IPS-15b (cell line): ENCODE measurements at regions not wholly inside any gene's neighbourhood (a gene's known extent, or its start where the extent isn't known, plus 50 kb on each side); places are given as distances from the start of the nearest gene placed in this dataset.

Source experiments
- H3K27me3 ChIP-seq: one replicate; pipeline ENCODE4 v1.6.1; 2013; ENCODE audit warnings: low read length; ENCODE audit not compliant: control insufficient read depth, insufficient read depth
- H3K36me3 ChIP-seq: one replicate; pipeline ENCODE4 v1.6.1; 2013; ENCODE audit warnings: low read length; ENCODE audit not compliant: control insufficient read depth, insufficient read depth
- H3K4me1 ChIP-seq: one replicate; pipeline ENCODE4 v1.6.1; 2013; ENCODE audit warnings: mild to moderate bottlenecking, low read length; ENCODE audit not compliant: control insufficient read depth, insufficient read depth
- H3K4me3 ChIP-seq: one replicate; pipeline ENCODE4 v1.5.1; 2013; ENCODE audit warnings: low read depth, low read length
- H3K9ac ChIP-seq: one replicate; pipeline ENCODE4 v1.6.1; 2013; ENCODE audit warnings: low read depth, mild to moderate bottlenecking, low read length
- H3K9me3 ChIP-seq: one replicate; pipeline ENCODE4 v1.6.1; 2013; ENCODE audit warnings: mild to moderate bottlenecking, low read length; ENCODE audit not compliant: control insufficient read depth, insufficient read depth

DNA sequence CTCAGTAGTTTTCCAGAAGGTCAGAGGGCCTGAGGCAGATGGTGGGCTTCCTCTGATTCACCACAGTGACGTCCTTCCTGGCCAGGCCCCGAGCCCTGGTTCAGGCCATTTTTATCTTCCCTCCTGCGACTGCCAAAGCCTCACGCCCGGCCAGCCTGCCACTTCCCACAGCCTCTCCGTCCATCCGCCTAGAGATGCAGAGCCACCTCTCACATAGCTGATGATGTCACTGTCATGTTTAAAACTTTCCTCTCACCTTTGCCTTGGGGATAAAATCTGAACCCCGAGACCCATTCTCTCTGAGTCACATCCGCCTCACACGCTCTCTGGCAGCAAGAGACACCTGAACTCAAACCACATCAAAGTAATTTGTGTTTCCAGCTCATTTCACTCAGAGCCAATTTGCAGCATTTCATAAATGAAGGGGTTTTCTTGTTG, 175.3 kb downstream of the QDPR start:
- no peak overlapping the region for H3K9ac ChIP-seq
- no peaks in the 10 kb centered on the region for H3K9me3 ChIP-seq
- H3K4me3 ChIP-seq, result no peak overlapping the region
- H3K36me3 ChIP-seq, result no peaks in the 10 kb centered on the region
- no peaks in the 10 kb centered on the region for H3K4me1 ChIP-seq
- H3K27me3 ChIP-seq, result no peaks in the 10 kb centered on the region

DNA sequence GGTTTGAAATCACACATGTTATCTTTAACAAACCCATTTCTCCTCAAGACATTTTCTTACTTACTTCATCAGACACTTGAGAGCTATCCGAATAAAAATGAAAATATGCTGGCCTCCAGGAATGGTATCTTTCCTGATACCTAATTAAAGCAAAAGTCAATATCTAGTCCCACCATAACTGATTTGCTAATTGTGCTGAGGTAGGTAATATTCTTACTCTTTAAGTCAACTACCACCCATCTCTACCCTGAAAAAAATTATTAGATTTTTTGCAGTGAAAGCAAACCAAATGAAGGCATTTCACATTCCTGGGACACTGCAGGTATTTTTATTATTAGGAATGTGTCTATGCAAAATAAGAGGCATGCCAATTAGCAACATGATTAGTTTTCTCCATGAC, 175.8 kb downstream of the QDPR start:
- Histone ChIP-seq H3K4me3 (no peak overlapping the region), H3K27me3 (no peaks in the 10 kb centered on the region), H3K9me3 (no peaks in the 10 kb centered on the region), H3K4me1 (no peaks in the 10 kb centered on the region), H3K36me3 (no peaks in the 10 kb centered on the region), H3K9ac (no peak overlapping the region)

DNA sequence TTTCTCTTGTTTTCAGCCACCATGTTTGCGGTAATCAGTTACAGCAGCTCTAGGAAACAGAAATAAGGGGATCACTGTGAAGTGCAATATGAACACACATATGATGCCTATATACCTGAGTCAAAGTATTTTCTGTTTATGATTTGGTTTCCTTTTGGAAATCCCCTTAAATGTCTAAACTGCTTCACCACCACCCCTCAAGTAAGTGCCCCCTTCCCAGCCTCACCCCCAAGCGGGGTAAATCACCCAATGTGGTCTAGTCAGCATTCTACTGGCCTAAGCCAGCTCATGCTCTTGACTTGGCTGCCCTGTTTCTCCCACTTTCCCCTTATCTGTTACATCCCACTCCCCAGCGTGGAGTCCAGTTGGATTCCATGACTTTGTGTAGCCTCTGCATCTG, 176.5 kb downstream of the QDPR start:
- no peak overlapping the region for H3K9ac ChIP-seq
- no peaks in the 10 kb centered on the region for H3K4me1 ChIP-seq
- no peaks in the 10 kb centered on the region for H3K36me3 ChIP-seq
- H3K27me3 ChIP-seq, result no peaks in the 10 kb centered on the region
- no peak overlapping the region for H3K4me3 ChIP-seq
- no peaks in the 10 kb centered on the region for H3K9me3 ChIP-seq

DNA sequence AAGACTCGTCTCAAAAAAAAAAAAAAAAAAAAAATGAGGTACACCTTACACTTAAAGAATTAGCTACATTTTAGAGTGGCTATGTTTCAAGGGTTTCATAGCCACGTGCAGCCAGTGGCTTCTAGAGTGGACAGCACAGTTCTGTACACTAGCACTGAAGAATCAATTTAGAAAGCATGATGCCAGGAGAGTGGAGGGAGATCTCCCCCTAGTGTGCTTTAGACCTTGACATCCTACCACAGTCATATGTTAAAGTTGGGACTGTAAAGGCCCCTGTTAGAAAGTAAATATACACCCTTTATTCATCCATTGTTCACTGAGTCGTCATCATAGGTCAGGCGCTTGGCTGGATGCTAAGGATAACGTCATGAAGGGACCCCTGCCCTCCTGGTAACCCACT, 179.4 kb downstream of the QDPR start:
- H3K4me1 ChIP-seq, result no peaks in the 10 kb centered on the region
- no peak overlapping the region for H3K9ac ChIP-seq
- H3K27me3 ChIP-seq, result no peaks in the 10 kb centered on the region
- no peak overlapping the region for H3K4me3 ChIP-seq
- no peaks in the 10 kb centered on the region for H3K9me3 ChIP-seq
- H3K36me3 ChIP-seq, result no peaks in the 10 kb centered on the region

DNA sequence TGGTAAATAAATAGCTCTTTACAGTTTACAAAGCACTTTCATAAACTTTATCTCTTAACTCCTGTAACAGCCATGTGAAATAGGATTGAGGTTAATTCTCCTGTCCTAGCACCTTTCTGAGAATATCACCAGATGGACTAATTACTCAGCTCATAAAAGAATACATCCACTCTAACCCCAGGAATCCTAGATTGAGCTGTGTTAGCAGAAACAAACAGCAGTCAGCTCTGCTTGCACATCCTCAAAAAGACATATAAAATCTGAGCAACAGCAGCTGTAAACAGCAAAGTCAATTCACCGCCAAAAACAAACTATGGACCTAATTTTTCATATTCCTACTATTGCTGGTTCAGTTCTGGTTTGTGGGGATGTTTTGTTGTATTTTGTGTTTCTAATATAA, 182.8 kb downstream of the QDPR start:
- H3K36me3 ChIP-seq, result no peaks in the 10 kb centered on the region
- no peaks in the 10 kb centered on the region for H3K9me3 ChIP-seq
- H3K4me1 ChIP-seq, result no peaks in the 10 kb centered on the region
- H3K27me3 ChIP-seq, result no peaks in the 10 kb centered on the region
- no peak overlapping the region for H3K9ac ChIP-seq
- no peak overlapping the region for H3K4me3 ChIP-seq

DNA sequence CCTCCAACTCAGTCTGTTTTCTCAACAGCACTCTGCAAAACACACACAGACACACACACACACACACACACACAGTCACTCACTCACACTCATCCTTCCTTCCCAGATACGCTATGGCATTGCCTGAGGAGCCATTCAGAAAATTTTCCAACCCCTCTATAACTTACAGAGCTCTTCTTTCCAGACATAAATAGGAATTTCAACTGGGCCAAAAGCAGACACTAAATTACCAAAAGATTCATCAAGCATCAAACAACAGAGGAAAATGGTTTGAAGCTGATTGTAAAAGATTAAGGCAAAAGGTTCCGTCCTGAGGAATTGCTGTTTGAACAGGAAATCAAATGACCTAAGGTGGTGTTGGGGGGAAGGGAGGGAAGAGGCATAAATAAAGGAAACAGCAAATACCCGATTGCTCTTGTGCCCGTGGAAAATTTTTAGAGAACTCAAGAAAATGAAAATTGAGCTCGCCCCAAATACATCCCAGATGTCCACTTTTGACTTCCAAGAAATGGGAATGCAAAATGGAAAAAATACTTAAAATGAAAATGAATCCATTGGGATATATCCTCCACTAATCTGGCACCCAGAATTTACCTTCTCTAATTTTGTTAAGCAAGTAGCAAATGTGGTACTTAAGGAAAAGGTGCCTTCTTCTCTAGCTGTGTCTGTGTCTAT, 183.6 kb downstream of the QDPR start:
- H3K4me3 ChIP-seq, result no peak overlapping the region
- H3K27me3 ChIP-seq, result no peaks in the 10 kb centered on the region

DNA sequence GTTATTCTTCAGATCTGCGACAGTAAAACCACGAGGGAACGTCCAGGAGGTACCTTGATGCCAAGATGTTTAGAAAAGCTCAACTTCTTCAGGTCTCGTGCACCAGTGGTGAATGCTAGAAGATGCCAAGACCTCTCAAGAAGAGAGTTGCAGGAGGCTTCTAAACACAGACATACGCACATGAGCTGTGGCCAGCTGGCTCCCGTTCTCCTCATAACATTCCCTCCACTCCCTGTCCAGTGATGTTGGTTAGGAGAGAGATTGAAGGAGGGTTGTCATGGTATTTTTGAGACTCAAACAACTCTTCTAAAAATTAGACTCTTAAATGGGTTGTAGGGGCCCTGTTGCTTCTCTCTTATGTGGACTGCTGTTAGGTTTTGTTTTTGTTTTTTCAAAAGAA, 184.3 kb downstream of the QDPR start:
- Histone ChIP-seq H3K9me3 (no peaks in the 10 kb centered on the region), H3K4me1 (no peaks in the 10 kb centered on the region), H3K4me3 (no peak overlapping the region), H3K36me3 (no peaks in the 10 kb centered on the region), H3K27me3 (no peaks in the 10 kb centered on the region), H3K9ac (no peak overlapping the region)

More for the DNA sequence above, 183.6 kb downstream of the QDPR start:
- no peaks in the 10 kb centered on the region for H3K36me3 ChIP-seq
- no peaks in the 10 kb centered on the region for H3K4me1 ChIP-seq
- no peaks in the 10 kb centered on the region for H3K9me3 ChIP-seq
- H3K9ac ChIP-seq, result no peak overlapping the region

DNA sequence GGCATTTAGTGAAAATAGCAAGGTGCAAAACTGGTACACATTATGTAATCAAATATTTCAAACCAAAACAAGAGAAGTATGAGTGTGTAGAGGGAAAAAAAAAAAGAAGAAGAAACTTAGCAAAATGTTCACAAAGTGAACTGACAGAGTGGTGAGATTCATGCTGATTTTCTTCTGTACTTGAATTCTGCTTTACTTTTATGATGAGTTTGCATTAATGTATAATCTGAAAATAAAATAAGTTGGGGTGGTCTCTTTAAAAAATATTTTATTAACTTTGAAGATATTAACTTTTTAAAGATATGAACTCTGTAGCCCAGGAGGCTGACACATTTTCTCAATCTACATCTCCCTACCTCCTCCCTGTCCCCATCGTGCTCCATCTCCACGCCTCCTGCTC, 185.1 kb downstream of the QDPR start:
- H3K27me3 ChIP-seq, result no peaks in the 10 kb centered on the region
- no peak overlapping the region for H3K4me3 ChIP-seq
- no peaks in the 10 kb centered on the region for H3K4me1 ChIP-seq
- H3K36me3 ChIP-seq, result no peaks in the 10 kb centered on the region
- no peaks in the 10 kb centered on the region for H3K9me3 ChIP-seq
- H3K9ac ChIP-seq, result no peak overlapping the region

DNA sequence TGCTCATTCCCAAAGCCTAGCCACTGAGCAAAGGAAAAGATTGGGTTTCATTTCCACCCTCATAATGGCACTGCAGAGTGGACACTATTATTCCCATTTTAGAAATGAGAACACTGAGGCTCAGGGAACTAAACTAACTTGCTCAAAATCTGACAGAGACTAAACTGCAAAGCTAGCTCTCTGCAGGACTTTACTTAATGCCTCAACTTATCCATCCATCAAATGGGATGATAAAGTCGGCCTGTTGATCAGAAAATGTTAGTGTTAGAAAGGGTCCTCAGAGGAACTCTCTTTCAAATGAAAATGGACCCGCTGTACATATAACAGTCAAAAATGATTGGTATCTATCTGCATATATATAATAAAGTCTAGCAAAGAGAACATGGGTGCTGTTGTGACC, 186.8 kb downstream of the QDPR start:
- H3K36me3 ChIP-seq, result no peaks in the 10 kb centered on the region
- H3K4me1 ChIP-seq, result no peaks in the 10 kb centered on the region
- no peaks in the 10 kb centered on the region for H3K27me3 ChIP-seq
- H3K9ac ChIP-seq, result no peak overlapping the region
- no peaks in the 10 kb centered on the region for H3K9me3 ChIP-seq
- no peak overlapping the region for H3K4me3 ChIP-seq

DNA sequence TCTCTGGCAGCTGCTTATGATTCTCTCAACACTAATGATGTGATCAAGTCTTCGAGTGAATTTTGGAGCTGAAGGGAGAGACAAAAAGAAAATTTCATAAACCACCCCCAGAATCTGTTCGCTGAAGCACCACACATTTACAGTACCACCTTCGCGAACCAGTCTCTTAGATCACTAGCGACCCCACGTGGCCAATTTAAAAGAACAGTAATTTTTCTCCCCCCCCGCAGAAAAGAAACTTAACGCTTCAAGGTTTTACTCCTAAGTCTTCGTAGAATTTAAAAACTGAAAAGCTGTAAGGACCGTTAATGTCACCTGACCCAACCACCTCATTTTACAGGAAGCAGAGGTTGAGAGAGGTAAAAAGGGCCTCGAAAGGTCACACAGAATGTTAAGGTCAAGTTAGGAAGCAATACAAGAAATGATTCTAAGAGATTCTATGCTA, 187.5 kb downstream of the QDPR start:
- Histone ChIP-seq H3K9me3 (no peaks in the 10 kb centered on the region), H3K36me3 (no peaks in the 10 kb centered on the region), H3K4me3 (no peak overlapping the region), H3K4me1 (no peaks in the 10 kb centered on the region), H3K9ac (no peak overlapping the region), H3K27me3 (no peaks in the 10 kb centered on the region)

DNA sequence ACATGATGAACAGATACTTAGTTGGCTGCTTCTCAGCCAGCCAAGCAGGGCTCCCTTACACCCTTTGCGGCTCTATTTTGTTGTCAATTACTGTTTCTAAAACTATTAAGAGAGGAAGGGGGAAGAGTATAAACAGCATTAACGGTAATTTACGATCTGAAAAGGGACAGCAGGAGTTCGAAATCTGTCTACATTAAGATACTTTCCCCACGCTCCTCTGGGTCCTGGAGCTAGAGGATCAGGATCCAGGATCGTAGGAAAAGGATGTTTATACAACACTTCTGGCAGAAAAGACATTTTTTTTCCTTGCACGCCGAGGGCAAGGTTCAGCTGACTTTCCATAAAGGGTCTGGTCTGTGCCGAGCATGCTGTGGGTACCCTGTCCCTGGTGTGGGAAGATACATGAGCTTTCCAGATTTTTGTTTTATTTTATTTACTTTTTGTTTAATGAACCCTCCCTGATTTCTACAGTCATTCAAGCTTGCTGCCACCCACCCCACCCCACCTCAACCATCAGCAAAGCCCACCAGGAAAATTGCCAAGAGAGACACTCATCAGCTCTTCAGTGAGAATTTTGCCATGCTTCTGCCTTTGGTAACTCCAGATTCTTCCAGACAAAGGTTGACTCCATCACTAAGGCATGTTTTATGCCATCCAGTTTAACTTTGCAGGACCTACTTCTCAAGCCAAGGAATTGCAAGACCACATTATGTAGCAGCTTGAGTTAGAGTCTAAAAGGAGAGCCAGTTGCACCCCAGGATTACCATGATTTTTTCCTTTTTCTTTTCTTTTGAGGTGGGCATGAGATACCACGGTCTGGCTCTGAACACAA, 188.1 kb downstream of the QDPR start:
- no peaks in the 10 kb centered on the region for H3K36me3 ChIP-seq
- H3K4me1 ChIP-seq, result no peaks in the 10 kb centered on the region
- no peaks in the 10 kb centered on the region for H3K9me3 ChIP-seq
- H3K4me3 ChIP-seq, result no peak overlapping the region
- no peaks in the 10 kb centered on the region for H3K27me3 ChIP-seq
- no peak overlapping the region for H3K9ac ChIP-seq

DNA sequence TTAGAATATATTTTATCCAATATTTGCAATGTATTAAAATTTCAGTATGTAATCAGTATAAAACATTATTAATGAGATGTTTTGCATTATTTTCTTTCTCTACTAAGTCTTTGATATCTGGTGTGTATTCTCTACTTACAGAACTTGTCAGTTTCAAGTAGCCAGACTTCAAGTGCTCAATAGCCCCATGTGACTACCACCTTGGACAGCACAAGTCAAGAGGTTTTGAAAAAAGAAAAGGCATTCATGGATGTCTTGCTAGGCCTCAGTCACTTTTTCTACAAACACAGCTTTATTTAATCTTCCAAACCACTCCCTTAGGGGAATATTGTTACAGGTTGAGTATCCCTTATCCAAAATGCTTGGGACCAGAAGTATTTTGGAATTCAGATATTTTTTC, 189.4 kb downstream of the QDPR start:
- no peaks in the 10 kb centered on the region for H3K27me3 ChIP-seq
- no peaks in the 10 kb centered on the region for H3K36me3 ChIP-seq
- H3K4me3 ChIP-seq, result no peak overlapping the region
- no peaks in the 10 kb centered on the region for H3K9me3 ChIP-seq
- no peaks in the 10 kb centered on the region for H3K4me1 ChIP-seq
- H3K9ac ChIP-seq, result no peak overlapping the region
